B cell (primary cell): ENCODE measurements at regions not wholly inside any gene's neighbourhood (a gene's known extent, or its start where the extent isn't known, plus 50 kb on each side); places are given as distances from the start of the nearest gene placed in this dataset.

Experiments used
- ATAC-seq: fragments of 200-7000 bp; cut with Tn5 transposase; one replicate; pipeline ENCODE4 v1.10.0; 2021; ENCODE audit warnings: low read depth, mild to moderate bottlenecking, moderate number of reproducible peaks, moderate library complexity
- CTCF ChIA-PET: fragments of 350-600 bp; sonication (Branson Sonifier 250); formaldehyde crosslinking; loops from one replicate; lab custom pipeline; 2021; ENCODE audit warnings: antibody characterized with exemption, inconsistent platforms; lab: Charles Lee
- POLR2A ChIA-PET: fragments of 350-600 bp; sonication (Branson Sonifier 250); formaldehyde crosslinking; loops from one replicate; lab custom pipeline; 2021; ENCODE audit warnings: antibody characterized with exemption; lab: Charles Lee
- DNase-seq: peaks from one replicate; pipeline ENCODE4 v3.0.0; 2013
- H2AFZ ChIP-seq: 2 replicates; pipeline ENCODE4 v1.6.1; 2012; ENCODE audit warnings: mild to moderate bottlenecking, low read depth, low read length; ENCODE audit not compliant: insufficient read depth, poor library complexity, severe bottlenecking
- H3K27ac ChIP-seq, 2 donors: 1 replicate in 1 of 2; 2 replicates in 1 of 2; pipeline ENCODE4 v1.5.1; 2012 to 2013; ENCODE audit warnings: low read length in 2 of 2, mild to moderate bottlenecking in 2 of 2, moderate library complexity in 1 of 2
- H3K27me3 ChIP-seq, 4 experiments: fragments of 200-600 bp in 1 of 4; sonication (generic) in 1 of 4; replicated peaks in 1 of 4; 1 replicate in 2 of 4; 2 replicates in 2 of 4; pipeline versions ENCODE4 v1.6.1 to v1.7.0; 2013 to 2016; ENCODE audit warnings: low read length in 3 of 4, mild to moderate bottlenecking in 2 of 4, mixed read lengths in 1 of 4, moderate library complexity in 1 of 4; ENCODE audit not compliant: insufficient read depth in 4 of 4, control insufficient read depth in 3 of 4; ENCODE audit errors: control extremely low read depth in 1 of 4
- H3K36me3 ChIP-seq, 2 experiments: replicated peaks in 1 of 2; 1 replicate in 1 of 2; 2 replicates in 1 of 2; pipeline versions ENCODE4 v1.6.1 to v1.7.1; 2013; ENCODE audit warnings: low read length in 1 of 2; ENCODE audit not compliant: insufficient read depth in 2 of 2, control insufficient read depth in 1 of 2; ENCODE audit errors: control extremely low read depth in 1 of 2, extremely low read depth in 1 of 2
- H3K4me1 ChIP-seq, 2 donors: fragments of 200-600 bp in 1 of 2; sonication (generic) in 1 of 2; 1 replicate in 1 of 2; 2 replicates in 1 of 2; pipeline versions ENCODE4 v1.5.1 to v1.6.1; 2013 to 2017; ENCODE audit warnings: low read length in 2 of 2; ENCODE audit not compliant: control insufficient read depth in 2 of 2, insufficient read depth in 2 of 2
- H3K4me2 ChIP-seq: replicated peaks from 2 replicates; pipeline ENCODE3; 2012; ENCODE audit warnings: mild to moderate bottlenecking, low read depth, low read length; ENCODE audit not compliant: poor library complexity, severe bottlenecking
- H3K4me3 ChIP-seq, 5 experiments: fragments of 200-600 bp in 1 of 5; sonication (generic) in 1 of 5; 1 replicate in 3 of 5; 2 replicates in 2 of 5; pipeline versions ENCODE4 v1.5.1 to v1.7.0; 2011 to 2016; ENCODE audit warnings: low read length in 4 of 5, mild to moderate bottlenecking in 4 of 5, low read depth in 2 of 5, control low read depth in 1 of 5, moderate library complexity in 1 of 5; ENCODE audit not compliant: insufficient read depth in 1 of 5; ENCODE audit errors: control extremely low read depth in 1 of 5, extremely low read depth in 1 of 5
- H3K79me2 ChIP-seq: fragments of 200-600 bp; sonication (generic); one replicate; pipeline ENCODE4 v1.6.0; 2016; ENCODE audit warnings: low read length; ENCODE audit not compliant: control insufficient read depth, insufficient read depth
- H3K9ac ChIP-seq: fragments of 200-600 bp; sonication (generic); 2 replicates; pipeline ENCODE4 v1.6.1; 2017; ENCODE audit warnings: mild to moderate bottlenecking, low read length, moderate library complexity
- H3K9me3 ChIP-seq, 3 donors: one replicate each; pipeline versions ENCODE4 v1.6.1 to v1.7.1; 2013; ENCODE audit warnings: low read length in 2 of 3; ENCODE audit not compliant: control insufficient read depth in 2 of 3, insufficient read depth in 1 of 3; ENCODE audit errors: control extremely low read depth in 1 of 3
- H4K20me1 ChIP-seq: 2 replicates; pipeline ENCODE4 v1.6.0; 2012; ENCODE audit warnings: mild to moderate bottlenecking, low read length; ENCODE audit not compliant: insufficient read depth, control insufficient read depth, poor library complexity, severe bottlenecking
- H3K27ac Mint-ChIP-seq: one replicate; pipeline ENCODE4 v1.8.0; 2021; ENCODE audit warnings: mixed read lengths
- H3K27me3 Mint-ChIP-seq: one replicate; pipeline ENCODE4 v1.8.0; 2021; ENCODE audit warnings: mixed read lengths
- H3K4me1 Mint-ChIP-seq: one replicate; pipeline ENCODE4 v1.8.0; 2021; ENCODE audit warnings: mixed read lengths
- H3K4me3 Mint-ChIP-seq: one replicate; pipeline ENCODE4 v1.8.0; 2021; ENCODE audit warnings: mixed read lengths
- H3K9me3 Mint-ChIP-seq: one replicate; pipeline ENCODE4 v1.8.0; 2022; ENCODE audit warnings: mixed read lengths; ENCODE audit not compliant: insufficient read depth
- EZH2 ChIP-seq: IDR thresholded peaks from 2 replicates; pipeline ENCODE4 v1.6.1; 2012; ENCODE audit warnings: borderline replicate concordance, low read depth, mild to moderate bottlenecking, moderate library complexity, low read length; ENCODE audit not compliant: insufficient read depth, poor library complexity, severe bottlenecking
- WGBS: methylation state at CpG from one replicate; pipeline ENCODE4 v1.1.5; 2013; ENCODE audit warnings: missing lambda C conversion rate; ENCODE audit not compliant: insufficient coverage; 5-methylcytosine and 5-hydroxymethylcytosine counted together
- intact Hi-C: fragments of 100-400 bp; cut with micrococcal nuclease; formaldehyde crosslinking; loops from one replicate; pipeline ENCODE4 v1.10.0; 2022
- TF ChIP-seq, protein P1 (sequence below): fragments of 200-600 bp; IDR thresholded peaks from one replicate; pipeline ENCODE4 v1.8.0; 2022; ENCODE audit warnings: antibody characterized with exemption, mild to moderate bottlenecking

DNA sequence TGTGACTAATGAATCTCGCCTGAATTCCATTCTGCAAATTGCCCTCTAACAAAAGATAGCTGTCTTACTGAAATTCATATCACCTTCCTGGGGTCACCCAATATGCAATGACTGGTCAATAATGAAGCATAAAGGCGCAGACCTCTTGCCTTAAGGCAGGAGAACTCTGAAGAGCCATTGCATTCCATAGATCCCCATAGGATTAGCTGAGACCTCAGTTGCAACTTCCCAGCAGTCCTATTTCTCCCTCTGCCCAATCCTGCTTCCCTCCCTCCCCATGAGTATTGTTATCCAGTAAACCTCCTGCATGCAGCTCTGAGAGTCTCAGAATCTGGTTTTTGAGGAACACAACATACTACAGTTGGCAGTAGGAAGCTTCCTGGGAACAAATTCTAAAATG, 396.5 kb downstream of the DCAF12L2 start:
- H3K9ac ChIP-seq: no peak overlapping the region
- H3K79me2 ChIP-seq: no peaks in the 10 kb centered on the region
- H3K36me3 ChIP-seq: no peaks in the 10 kb centered on the region
- Mint-ChIP-seq H3K9me3 (no peaks in the 10 kb centered on the region), H3K27ac (no peak overlapping the region), H3K4me1 (no peaks in the 10 kb centered on the region), H3K27me3 (no peaks in the 10 kb centered on the region), H3K4me3 (no peak overlapping the region)
- CTCF ChIA-PET: no interaction called here
- TF ChIP-seq, protein P1, sequence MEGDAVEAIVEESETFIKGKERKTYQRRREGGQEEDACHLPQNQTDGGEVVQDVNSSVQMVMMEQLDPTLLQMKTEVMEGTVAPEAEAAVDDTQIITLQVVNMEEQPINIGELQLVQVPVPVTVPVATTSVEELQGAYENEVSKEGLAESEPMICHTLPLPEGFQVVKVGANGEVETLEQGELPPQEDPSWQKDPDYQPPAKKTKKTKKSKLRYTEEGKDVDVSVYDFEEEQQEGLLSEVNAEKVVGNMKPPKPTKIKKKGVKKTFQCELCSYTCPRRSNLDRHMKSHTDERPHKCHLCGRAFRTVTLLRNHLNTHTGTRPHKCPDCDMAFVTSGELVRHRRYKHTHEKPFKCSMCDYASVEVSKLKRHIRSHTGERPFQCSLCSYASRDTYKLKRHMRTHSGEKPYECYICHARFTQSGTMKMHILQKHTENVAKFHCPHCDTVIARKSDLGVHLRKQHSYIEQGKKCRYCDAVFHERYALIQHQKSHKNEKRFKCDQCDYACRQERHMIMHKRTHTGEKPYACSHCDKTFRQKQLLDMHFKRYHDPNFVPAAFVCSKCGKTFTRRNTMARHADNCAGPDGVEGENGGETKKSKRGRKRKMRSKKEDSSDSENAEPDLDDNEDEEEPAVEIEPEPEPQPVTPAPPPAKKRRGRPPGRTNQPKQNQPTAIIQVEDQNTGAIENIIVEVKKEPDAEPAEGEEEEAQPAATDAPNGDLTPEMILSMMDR: no peak
- TF ChIP-seq EZH2: no peak
- no peak overlapping the region for H3K4me2 ChIP-seq
- H2AFZ ChIP-seq: no peak overlapping the region
- H3K9me3 ChIP-seq: no peaks in the 10 kb centered on the region
- POLR2A ChIA-PET: no interaction called here
- no peak overlapping the region for H3K27ac ChIP-seq
- H4K20me1 ChIP-seq: no peaks in the 10 kb centered on the region
- no peaks in the 10 kb centered on the region for H3K4me1 ChIP-seq
- no peak for ATAC-seq
- no peak for DNase-seq
- WGBS: no CpG with 5 or more reads among the region's 2 CpGs
- no peaks in the 10 kb centered on the region for H3K27me3 ChIP-seq
- intact Hi-C loops: no loop called here
- no peak overlapping the region for H3K4me3 ChIP-seq

DNA sequence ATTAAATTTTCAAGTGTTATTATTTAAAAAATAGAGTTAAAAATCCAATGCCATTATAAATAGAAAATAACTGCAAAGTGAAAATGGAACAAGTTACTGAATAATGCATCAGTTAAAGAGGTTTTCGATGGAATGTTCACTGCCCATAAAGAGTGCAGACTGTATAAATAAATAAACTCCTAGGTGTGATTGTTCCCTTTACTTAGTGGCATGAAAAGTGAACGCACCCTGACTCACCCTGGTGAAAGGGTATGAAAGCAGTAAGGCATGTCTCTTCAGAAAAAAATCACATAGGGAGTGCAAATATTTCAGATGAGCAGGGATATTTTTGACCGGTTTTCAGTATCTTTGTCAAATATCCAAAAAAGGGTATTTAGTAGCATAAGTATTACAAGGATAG, 387.8 kb downstream of the DCAF12L2 start:
- Histone ChIP-seq H2AFZ (no peak overlapping the region), H3K27me3 (no peaks in the 10 kb centered on the region), H3K4me2 (no peak overlapping the region), H3K9me3 (no peaks in the 10 kb centered on the region), H3K9ac (no peak overlapping the region), H3K36me3 (no peaks in the 10 kb centered on the region), H3K4me3 (no peak overlapping the region), H3K27ac (no peak overlapping the region), H4K20me1 (no peaks in the 10 kb centered on the region), H3K4me1 (no peaks in the 10 kb centered on the region), H3K79me2 (no peaks in the 10 kb centered on the region)
- no peak overlapping the region for H3K27ac Mint-ChIP-seq
- no peaks in the 10 kb centered on the region for H3K27me3 Mint-ChIP-seq
- no peak for TF ChIP-seq EZH2
- TF ChIP-seq, protein P1: no peak
- CTCF ChIA-PET: no interaction called here
- DNase-seq: no peak
- no CpG with 5 or more reads among the region's 3 CpGs for WGBS
- H3K4me1 Mint-ChIP-seq: no peaks in the 10 kb centered on the region
- H3K4me3 Mint-ChIP-seq: no peak overlapping the region
- intact Hi-C loops: no loop called here
- POLR2A ChIA-PET: no interaction called here
- no peak for ATAC-seq
- H3K9me3 Mint-ChIP-seq: no peaks in the 10 kb centered on the region
